WERI-Rb-1 (cell line): ENCODE measurements at regions not wholly inside any gene's neighbourhood (a gene's known extent, or its start where the extent isn't known, plus 50 kb on each side); places are given as distances from the start of the nearest gene placed in this dataset.

Experiments
- DNase-seq: peaks from one replicate; pipeline ENCODE4 v3.0.0-alpha.2; 2020
- H3K27ac ChIP-seq: fragments of 250-450 bp; sonication (Bioruptor Pico); 2 replicates; pipeline ENCODE4 v1.5.1; 2020; ENCODE audit warnings: mild to moderate bottlenecking, moderate library complexity
- H3K27me3 ChIP-seq: fragments of 250-450 bp; sonication (Bioruptor Pico); 2 replicates; pipeline ENCODE4 v1.5.1; 2021; ENCODE audit warnings: mild to moderate bottlenecking, low read depth, moderate library complexity; ENCODE audit not compliant: insufficient read depth, severe bottlenecking
- H3K36me3 ChIP-seq: fragments of 250-450 bp; sonication (Bioruptor Pico); 2 replicates; pipeline ENCODE4 v1.5.1; 2020; ENCODE audit warnings: mild to moderate bottlenecking, moderate library complexity
- H3K4me3 ChIP-seq: 2 replicates; pipeline ENCODE4 v1.5.1; 2011; ENCODE audit warnings: low read depth, mild to moderate bottlenecking, control low read depth, low read length
- H3K9me3 ChIP-seq: fragments of 250-450 bp; sonication (Bioruptor Pico); 2 replicates; pipeline ENCODE4 v1.5.1; 2021; ENCODE audit warnings: mild to moderate bottlenecking, moderate library complexity; ENCODE audit not compliant: severe bottlenecking
- CTCF ChIP-seq: IDR thresholded peaks from 2 replicates; pipeline ENCODE4 v1.5.1; 2011; ENCODE audit warnings: low read depth, mild to moderate bottlenecking, control low read depth, inconsistent platforms, low read length

- H3K36me3 ChIP-seq, result no peaks in the 10 kb centered on the region
- H3K27me3 ChIP-seq, result no peaks in the 10 kb centered on the region
- no peak overlapping the region for H3K4me3 ChIP-seq
- H3K27ac ChIP-seq, result no peak overlapping the region
- no peaks in the 10 kb centered on the region for H3K9me3 ChIP-seq
- TF ChIP-seq CTCF, result no peak
- DNase-seq, result no peak
Observed at GRCh38 chr12:19960527-19960926, 407.8 kb upstream of the PDE3A start.

DNA sequence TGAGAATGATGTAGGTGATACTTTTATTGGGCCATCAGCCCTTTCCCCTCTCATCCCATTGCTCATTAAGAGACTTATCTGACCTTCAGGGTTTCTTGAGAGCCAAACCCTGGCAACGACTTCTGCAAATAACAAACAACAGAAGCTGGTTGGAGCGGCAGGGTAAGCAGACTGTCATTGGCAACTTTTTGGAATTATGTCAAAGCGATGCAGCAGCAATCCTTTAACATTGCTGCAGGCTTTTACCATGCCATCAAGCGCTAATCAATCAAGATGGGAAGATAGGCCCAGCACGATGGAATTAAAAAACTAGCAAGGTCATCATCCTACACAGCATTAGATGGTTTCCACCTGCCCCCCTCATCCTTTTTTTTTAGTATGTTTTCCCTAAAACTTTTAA is 406.1 kb upstream of the PDE3A start:
- no peak for TF ChIP-seq CTCF
- H3K36me3 ChIP-seq, result no peaks in the 10 kb centered on the region
- no peak for DNase-seq
- no peak overlapping the region for H3K27ac ChIP-seq
- no peaks in the 10 kb centered on the region for H3K27me3 ChIP-seq
- no peak overlapping the region for H3K4me3 ChIP-seq
- H3K9me3 ChIP-seq, result no peaks in the 10 kb centered on the region

GRCh38 chr12:19963972-19964371 is 404.4 kb upstream of the PDE3A start:
- Histone ChIP-seq H3K27ac (no peak overlapping the region), H3K9me3 (no peaks in the 10 kb centered on the region), H3K27me3 (no peaks in the 10 kb centered on the region), H3K4me3 (no peak overlapping the region), H3K36me3 (no peaks in the 10 kb centered on the region)
- DNase-seq, result no peak
- no peak for TF ChIP-seq CTCF

DNA sequence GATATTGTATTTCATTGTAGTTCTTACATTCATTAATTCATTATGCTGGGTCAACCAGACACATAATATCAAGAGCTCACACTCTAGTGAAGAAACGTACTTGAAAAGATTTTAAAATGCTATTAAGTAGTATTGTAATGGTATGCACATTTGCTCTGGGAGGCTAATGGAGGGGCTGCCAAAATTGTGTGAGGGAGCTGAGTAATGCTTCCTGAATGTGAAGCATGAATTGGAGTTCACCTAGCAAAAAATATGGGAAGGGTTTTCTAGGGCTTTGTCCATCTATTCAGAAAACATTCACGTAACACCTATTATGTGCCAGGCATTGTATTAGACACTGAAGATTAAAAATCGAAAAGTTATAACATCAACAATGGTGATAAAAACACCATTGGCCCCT is 403.8 kb upstream of the PDE3A start:
- DNase-seq, result no peak
- H3K27me3 ChIP-seq, result no peaks in the 10 kb centered on the region
- no peaks in the 10 kb centered on the region for H3K9me3 ChIP-seq
- H3K27ac ChIP-seq, result no peak overlapping the region
- no peak overlapping the region for H3K4me3 ChIP-seq
- no peak for TF ChIP-seq CTCF
- H3K36me3 ChIP-seq, result no peaks in the 10 kb centered on the region

GRCh38 chr12:19965196-19966038 is 402.9 kb upstream of the PDE3A start:
- no peak for TF ChIP-seq CTCF
- Histone ChIP-seq H3K4me3 (no peak overlapping the region), H3K36me3 (no peaks in the 10 kb centered on the region), H3K27me3 (no peaks in the 10 kb centered on the region), H3K9me3 (no peaks in the 10 kb centered on the region), H3K27ac (no peak overlapping the region)
- DNase-seq, result no peak

GRCh38 chr12:19967001-19967400 is 401.3 kb upstream of the PDE3A start:
- Histone ChIP-seq H3K9me3 (no peaks in the 10 kb centered on the region), H3K27me3 (no peaks in the 10 kb centered on the region), H3K27ac (no peak overlapping the region), H3K4me3 (no peak overlapping the region), H3K36me3 (no peaks in the 10 kb centered on the region)
- TF ChIP-seq CTCF, result no peak
- no peak for DNase-seq
